ENCODE measurements at regions not wholly inside any gene's neighbourhood (a gene's known extent, or its start where the extent isn't known, plus 50 kb on each side); places are given as distances from the start of the nearest gene placed in this dataset.

- in situ Hi-C loops (cut with HindIII; ENCODE audit: extremely low pct_ligation_motif_present, low pct_unique_long_range_greater_than_20kb) (no loop called here), intact Hi-C loops (cut with micrococcal nuclease; ENCODE audit: unreplicated experiment) (no loop called here)
- no peaks in the 10 kb centered on the region for H3K36me3 ChIP-seq (replicated peaks in 1 of 2; ENCODE audit: control insufficient read depth in 1 of 2, insufficient read depth in 2 of 2, low read length in 2 of 2)
- no peaks in the 10 kb centered on the region for H4K20me1 ChIP-seq (ENCODE audit: insufficient read depth, low read length)
- H3K79me2 ChIP-seq (ENCODE audit: insufficient read depth, low read length), result no peaks in the 10 kb centered on the region
- ATAC-seq (no peak), FAIRE-seq (no peak), DNase-seq (ENCODE audit: low spot score) (no peak)
- H3K27me3 ChIP-seq (ENCODE audit: control insufficient read depth in 1 of 2, insufficient read depth in 2 of 2, low read length in 2 of 2), result no peaks in the 10 kb centered on the region
- no peaks in the 10 kb centered on the region for H3K4me1 ChIP-seq (ENCODE audit: insufficient read depth, low read length)
- no peak overlapping the region for H3K4me2 ChIP-seq (ENCODE audit: low read depth, low read length)
- 3% methylated on average over 4 of the region's 4 CpGs for WGBS (ENCODE audit: low lambda C conversion rate)
- BruUV-seq (replicated peaks), result no TSS peak
- no peak overlapping the region for H3K4me3 ChIP-seq (replicated peaks in 1 of 3; ENCODE audit: insufficient read depth in 1 of 3, low read depth in 2 of 3, low read length in 3 of 3)
- no peak for TF ChIP-seq AGO2 (optimal IDR thresholded peaks at IDR 0.05; ENCODE audit: low read depth, low read length)
- no peak for TF ChIP-seq ZNF136 (CRISPR knock-in tag; IDR thresholded peaks at IDR 0.05; ENCODE audit: low read depth)
- TF ChIP-seq ZNF451 (CRISPR knock-in tag; IDR thresholded peaks at IDR 0.05), result no peak
- TF ChIP-seq, protein P1, sequence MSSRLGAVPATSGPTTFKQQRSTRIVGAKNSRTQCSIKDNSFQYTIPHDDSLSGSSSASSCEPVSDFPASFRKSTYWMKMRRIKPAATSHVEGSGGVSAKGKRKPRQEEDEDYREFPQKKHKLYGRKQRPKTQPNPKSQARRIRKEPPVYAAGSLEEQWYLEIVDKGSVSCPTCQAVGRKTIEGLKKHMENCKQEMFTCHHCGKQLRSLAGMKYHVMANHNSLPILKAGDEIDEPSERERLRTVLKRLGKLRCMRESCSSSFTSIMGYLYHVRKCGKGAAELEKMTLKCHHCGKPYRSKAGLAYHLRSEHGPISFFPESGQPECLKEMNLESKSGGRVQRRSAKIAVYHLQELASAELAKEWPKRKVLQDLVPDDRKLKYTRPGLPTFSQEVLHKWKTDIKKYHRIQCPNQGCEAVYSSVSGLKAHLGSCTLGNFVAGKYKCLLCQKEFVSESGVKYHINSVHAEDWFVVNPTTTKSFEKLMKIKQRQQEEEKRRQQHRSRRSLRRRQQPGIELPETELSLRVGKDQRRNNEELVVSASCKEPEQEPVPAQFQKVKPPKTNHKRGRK (CRISPR knock-in tag; IDR thresholded peaks at IDR 0.05), result no peak
- TF ChIP-seq ZNF121 (CRISPR knock-in tag; IDR thresholded peaks at IDR 0.05), result no peak
- no peak for TF ChIP-seq SNAPC2 (CRISPR knock-in tag; IDR thresholded peaks at IDR 0.05)
- TF ChIP-seq IRX3 (CRISPR knock-in tag; IDR thresholded peaks at IDR 0.05; ENCODE audit: borderline replicate concordance, low read depth), result no peak
- no peak for TF ChIP-seq JUNB (CRISPR knock-in tag; IDR thresholded peaks at IDR 0.05; ENCODE audit: borderline replicate concordance)
- TF ChIP-seq SALL2 (CRISPR knock-in tag; IDR thresholded peaks at IDR 0.05), result no peak
- TF ChIP-seq, protein P2, sequence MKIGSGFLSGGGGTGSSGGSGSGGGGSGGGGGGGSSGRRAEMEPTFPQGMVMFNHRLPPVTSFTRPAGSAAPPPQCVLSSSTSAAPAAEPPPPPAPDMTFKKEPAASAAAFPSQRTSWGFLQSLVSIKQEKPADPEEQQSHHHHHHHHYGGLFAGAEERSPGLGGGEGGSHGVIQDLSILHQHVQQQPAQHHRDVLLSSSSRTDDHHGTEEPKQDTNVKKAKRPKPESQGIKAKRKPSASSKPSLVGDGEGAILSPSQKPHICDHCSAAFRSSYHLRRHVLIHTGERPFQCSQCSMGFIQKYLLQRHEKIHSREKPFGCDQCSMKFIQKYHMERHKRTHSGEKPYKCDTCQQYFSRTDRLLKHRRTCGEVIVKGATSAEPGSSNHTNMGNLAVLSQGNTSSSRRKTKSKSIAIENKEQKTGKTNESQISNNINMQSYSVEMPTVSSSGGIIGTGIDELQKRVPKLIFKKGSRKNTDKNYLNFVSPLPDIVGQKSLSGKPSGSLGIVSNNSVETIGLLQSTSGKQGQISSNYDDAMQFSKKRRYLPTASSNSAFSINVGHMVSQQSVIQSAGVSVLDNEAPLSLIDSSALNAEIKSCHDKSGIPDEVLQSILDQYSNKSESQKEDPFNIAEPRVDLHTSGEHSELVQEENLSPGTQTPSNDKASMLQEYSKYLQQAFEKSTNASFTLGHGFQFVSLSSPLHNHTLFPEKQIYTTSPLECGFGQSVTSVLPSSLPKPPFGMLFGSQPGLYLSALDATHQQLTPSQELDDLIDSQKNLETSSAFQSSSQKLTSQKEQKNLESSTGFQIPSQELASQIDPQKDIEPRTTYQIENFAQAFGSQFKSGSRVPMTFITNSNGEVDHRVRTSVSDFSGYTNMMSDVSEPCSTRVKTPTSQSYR (CRISPR knock-in tag; IDR thresholded peaks at IDR 0.05; ENCODE audit: borderline replicate concordance), result no peak
- ChIA-PET POLR2A (no interaction called here), CTCF (ENCODE audit: low intra/inter-chr PET ratio, low total read pairs) (no interaction called here)
- no peak overlapping the region for H3K9ac ChIP-seq (ENCODE audit: insufficient read depth, low read depth, low read length)
- no peak overlapping the region for H2AFZ ChIP-seq (ENCODE audit: low read length)
- no peak overlapping the region for H3K27ac ChIP-seq (ENCODE audit: extremely low read length, insufficient read depth, low read length)
- no peaks in the 10 kb centered on the region; the same call in 1 of the 2 replicates for H3K9me3 ChIP-seq (ENCODE audit: low read length)
These were observed 258.1 kb upstream of the EPHA7 start for GRCh38 chr6:93677264-93677965.

All from HepG2 (cell line).